ENCODE measurements at regions not wholly inside any gene's neighbourhood (a gene's known extent, or its start where the extent isn't known, plus 50 kb on each side); places are given as distances from the start of the nearest gene placed in this dataset.

GRCh38 chr20:54856202-54856601, 380.8 kb downstream of the DOK5 start:
- TF ChIP-seq CTCF (IDR thresholded peaks at IDR 0.05) (no peak), POLR2AphosphoS5 (IDR thresholded peaks at IDR 0.05; ENCODE audit: insufficient read depth in 1 of 2, low read depth in 1 of 2) (no peak), POLR2A (IDR thresholded peaks at IDR 0.05) (no peak)

Measured in vagina (tissue), 2 donors.